ENCODE measurements at regions not wholly inside any gene's neighbourhood (a gene's known extent, or its start where the extent isn't known, plus 50 kb on each side); places are given as distances from the start of the nearest gene placed in this dataset.

- TF ChIP-seq CTBP2 (IDR thresholded peaks at IDR 0.05; ENCODE audit: borderline replicate concordance, insufficient read depth, insufficient read length, low read length) (no peak), RAD21 (IDR thresholded peaks at IDR 0.05 in 1 of 2, conservative IDR thresholded peaks at IDR 0.05 in 1 of 2; ENCODE audit: low read depth in 2 of 2, low read length in 2 of 2) (no peak), SIRT6 (IDR thresholded peaks at IDR 0.05; ENCODE audit: low read length) (no peak)
These were observed 194.3 kb upstream of the CLNK start (continued) for GRCh38 chr4:10878861-10879260.

Measured in H1 (cell line).